ENCODE measurements at regions not wholly inside any gene's neighbourhood (a gene's known extent, or its start where the extent isn't known, plus 50 kb on each side); places are given as distances from the start of the nearest gene placed in this dataset.

GRCh38 chr1:163875927-163876320 lies 554.2 kb downstream of the NUF2 start:
- no peak for TF ChIP-seq CTCF (IDR thresholded peaks at IDR 0.05)
- no peak for TF ChIP-seq POLR2A (IDR thresholded peaks at IDR 0.05)
- TF ChIP-seq EP300 (IDR thresholded peaks at IDR 0.05) = no peak
- no peak for TF ChIP-seq POLR2AphosphoS5 (IDR thresholded peaks at IDR 0.05)

All from upper lobe of left lung (tissue), 4 donors.